GM12873 (cell line): ENCODE measurements at regions not wholly inside any gene's neighbourhood (a gene's known extent, or its start where the extent isn't known, plus 50 kb on each side); places are given as distances from the start of the nearest gene placed in this dataset.

Experiments
- TF ChIP-seq, protein P1 (sequence below): IDR thresholded peaks from 2 replicates; pipeline ENCODE4 v1.5.1; 2012; ENCODE audit warnings: low read depth, mild to moderate bottlenecking, moderate library complexity, low read length, control low read depth; ENCODE audit not compliant: insufficient read depth; ENCODE audit errors: missing control alignments

DNA sequence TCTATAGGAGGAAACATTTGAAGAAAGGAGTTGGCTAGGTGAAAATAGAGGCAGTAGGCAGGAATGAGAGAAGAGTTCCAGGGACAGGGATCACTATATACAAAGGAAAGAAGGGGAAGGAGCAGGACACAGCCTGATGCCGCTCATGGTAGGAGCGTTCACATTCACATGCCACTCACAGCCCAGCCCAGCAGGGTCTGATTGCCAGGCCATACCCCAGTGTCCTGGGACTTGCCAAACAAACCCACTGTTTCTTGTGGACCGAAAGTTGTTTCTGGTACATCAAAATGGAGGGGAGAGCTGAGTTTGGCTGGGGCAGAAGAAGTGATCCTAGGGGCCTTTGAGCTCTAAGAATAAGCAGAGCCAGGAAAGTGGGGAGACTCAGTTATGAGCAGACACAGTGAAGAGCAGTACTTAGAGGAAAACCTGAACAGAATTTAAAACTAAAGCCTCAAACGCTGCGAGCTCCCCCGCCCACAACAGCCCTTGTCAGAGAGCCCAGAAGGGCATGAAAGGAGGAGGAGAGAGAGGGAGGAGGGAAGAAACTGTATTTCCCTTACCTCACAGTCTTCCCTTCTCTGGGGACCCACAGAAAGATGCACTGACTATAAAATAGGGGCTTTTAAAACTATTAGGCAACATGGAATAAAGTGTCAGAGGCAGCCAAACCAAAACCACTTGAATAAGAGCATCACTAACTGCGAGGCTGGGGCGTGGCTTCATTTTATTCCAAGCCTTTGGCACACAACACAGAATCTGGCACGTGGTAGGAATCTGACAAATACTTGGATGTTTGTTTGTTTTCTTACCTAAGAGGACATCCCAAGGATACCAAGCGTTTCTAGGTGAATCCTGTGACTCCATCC, 129.0 kb downstream of the RPL22L1 start:
- TF ChIP-seq, protein P1, sequence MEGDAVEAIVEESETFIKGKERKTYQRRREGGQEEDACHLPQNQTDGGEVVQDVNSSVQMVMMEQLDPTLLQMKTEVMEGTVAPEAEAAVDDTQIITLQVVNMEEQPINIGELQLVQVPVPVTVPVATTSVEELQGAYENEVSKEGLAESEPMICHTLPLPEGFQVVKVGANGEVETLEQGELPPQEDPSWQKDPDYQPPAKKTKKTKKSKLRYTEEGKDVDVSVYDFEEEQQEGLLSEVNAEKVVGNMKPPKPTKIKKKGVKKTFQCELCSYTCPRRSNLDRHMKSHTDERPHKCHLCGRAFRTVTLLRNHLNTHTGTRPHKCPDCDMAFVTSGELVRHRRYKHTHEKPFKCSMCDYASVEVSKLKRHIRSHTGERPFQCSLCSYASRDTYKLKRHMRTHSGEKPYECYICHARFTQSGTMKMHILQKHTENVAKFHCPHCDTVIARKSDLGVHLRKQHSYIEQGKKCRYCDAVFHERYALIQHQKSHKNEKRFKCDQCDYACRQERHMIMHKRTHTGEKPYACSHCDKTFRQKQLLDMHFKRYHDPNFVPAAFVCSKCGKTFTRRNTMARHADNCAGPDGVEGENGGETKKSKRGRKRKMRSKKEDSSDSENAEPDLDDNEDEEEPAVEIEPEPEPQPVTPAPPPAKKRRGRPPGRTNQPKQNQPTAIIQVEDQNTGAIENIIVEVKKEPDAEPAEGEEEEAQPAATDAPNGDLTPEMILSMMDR, result no peak

DNA sequence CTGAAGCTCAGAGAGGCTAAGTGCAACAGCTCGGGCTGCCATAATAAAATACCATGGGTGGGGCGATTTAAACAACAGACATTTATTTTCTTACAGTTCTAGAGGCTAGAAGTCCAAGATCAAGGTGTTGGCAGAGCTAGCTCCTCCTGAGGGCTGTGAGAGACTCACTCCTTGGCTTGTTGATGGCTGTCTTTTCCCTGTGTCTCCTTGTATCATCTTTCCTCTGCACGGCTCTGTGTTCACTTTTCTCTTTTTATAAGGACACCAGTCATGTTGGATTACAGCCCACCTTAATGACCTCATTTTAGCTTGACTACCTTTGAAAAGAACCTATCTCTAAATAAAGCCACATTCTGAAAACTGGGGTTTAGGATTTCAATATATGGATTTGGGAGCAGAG, 129.7 kb downstream of the RPL22L1 start:
- TF ChIP-seq, protein P1, result no peak

DNA sequence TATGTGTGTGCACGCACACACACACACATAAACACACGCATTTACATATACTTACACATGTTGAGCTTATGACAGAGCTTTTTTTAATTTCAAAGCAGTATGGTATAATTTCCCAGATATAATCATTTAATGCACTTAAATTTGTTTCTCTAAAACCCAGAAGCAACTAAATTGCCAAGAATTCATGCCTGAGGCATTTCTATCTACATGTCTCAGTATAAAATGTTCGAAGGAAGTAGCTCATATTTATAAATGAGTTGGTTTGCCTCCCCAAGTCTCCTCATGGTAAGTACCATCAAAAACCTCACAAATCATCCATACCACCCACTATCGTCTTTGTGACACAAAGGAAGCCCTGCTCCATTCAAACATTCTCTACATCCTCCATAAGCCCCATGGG, 130.6 kb downstream of the RPL22L1 start:
- TF ChIP-seq, protein P1, result no peak

DNA sequence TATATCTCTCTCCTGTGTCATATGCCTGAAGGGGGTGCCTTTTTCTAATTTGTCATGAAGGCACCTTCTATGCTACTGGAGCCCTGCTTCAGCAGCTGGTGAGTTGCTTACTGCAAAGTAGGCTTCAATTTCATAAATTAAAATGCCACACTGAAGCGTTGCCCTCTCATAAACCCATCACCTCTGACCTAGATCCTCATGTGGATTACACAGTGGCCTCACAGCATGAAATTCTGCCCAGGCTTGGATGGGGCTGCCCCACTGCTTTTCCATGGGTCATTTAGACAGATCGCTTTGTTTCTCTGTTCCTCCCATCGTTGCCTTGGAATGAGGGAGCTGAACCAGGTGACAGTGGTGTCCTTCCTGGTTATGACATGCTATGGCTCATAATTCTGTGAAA, 131.2 kb downstream of the RPL22L1 start:
- TF ChIP-seq, protein P1, result no peak

DNA sequence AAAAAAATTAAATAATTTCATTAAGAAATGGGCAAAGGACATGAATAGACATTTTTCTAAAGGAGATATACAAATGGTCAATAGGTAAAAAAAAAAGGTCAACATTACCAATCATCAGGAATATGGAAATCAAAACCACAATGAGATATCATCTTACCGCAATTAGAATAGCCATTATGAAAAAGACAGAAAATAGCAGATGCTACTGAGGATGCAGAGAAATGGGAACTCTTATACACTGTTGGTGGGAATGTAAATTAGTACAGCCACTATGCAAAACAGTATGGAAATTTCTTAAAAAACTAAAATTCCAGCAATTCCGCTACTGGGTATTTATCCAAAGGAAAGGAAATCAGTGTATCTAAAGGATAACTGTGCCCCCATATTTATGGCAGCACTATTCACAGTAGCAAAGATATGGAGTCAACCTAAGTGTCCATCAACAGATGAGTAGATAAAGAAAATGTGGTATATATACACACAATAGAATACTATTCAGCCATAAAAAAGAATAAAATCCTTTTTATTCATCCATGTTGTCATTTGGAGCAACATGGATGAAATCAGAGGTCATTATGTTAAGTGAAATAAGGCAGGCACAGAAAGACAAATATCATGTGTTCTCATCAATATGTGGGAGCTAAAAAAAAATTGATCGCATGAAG, 132.4 kb downstream of the RPL22L1 start:
- TF ChIP-seq, protein P1, result no peak

DNA sequence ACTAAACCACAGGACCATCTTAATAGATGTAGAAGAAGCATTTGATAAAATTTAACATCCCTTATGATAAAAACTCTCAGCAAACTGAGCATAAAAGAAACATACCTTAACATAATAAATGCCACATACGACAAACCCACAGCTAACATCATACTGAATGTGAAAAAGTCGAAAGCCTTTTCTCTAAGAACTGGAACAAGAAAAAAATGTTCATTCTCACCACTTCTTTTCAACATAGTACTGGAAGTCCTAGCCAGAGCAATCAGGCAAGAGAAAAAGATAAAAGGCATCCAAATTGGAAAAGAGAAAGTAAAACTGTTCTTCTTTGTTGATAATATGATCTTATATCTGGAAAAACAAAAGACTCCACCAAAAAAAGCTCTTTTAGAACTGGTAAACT, 134.2 kb downstream of the RPL22L1 start:
- TF ChIP-seq, protein P1, result no peak

DNA sequence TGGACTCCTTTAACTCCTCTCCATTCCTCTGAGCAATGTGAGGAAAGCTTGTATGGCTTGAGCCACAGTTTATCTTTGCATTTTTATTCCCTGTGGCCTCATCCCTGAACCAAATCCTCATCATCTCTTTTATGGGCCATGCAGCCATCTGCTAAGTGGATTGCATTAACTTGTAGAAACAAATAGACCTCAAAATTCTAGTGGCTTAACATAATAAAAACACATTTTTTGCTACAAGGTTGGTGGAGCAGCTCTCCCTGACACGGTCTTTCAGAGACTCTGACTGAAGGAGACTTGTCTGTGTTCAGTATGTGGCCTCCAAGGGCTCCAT, 135.3 kb downstream of the RPL22L1 start:
- TF ChIP-seq, protein P1, result no peak
